ENCODE measurements at regions not wholly inside any gene's neighbourhood (a gene's known extent, or its start where the extent isn't known, plus 50 kb on each side); places are given as distances from the start of the nearest gene placed in this dataset.

GRCh38 chr13:73704587-73704986, 429.6 kb downstream of the KLF12 start:
- no peak for DNase-seq (ENCODE audit: low read depth)

- no peak for DNase-seq (ENCODE audit: low read depth)
Observed at GRCh38 chr13:73703606-73704005, 430.6 kb downstream of the KLF12 start.

- DNase-seq (ENCODE audit: low read depth), result peak; percentile 49
Observed at GRCh38 chr13:73702419-73703071, 431.7 kb downstream of the KLF12 start.

- no peak for DNase-seq (ENCODE audit: low read depth)
Observed at GRCh38 chr13:73701160-73701559, 433.0 kb downstream of the KLF12 start.

GRCh38 chr13:73698859-73699258, 435.3 kb downstream of the KLF12 start:
- no peak for DNase-seq (ENCODE audit: low read depth)

- DNase-seq (ENCODE audit: low read depth), result no peak
Observed at GRCh38 chr13:73697166-73697565, 437.0 kb downstream of the KLF12 start.

- no peak for DNase-seq (ENCODE audit: low read depth)
Observed at GRCh38 chr13:73696713-73697112, 437.5 kb downstream of the KLF12 start.

GRCh38 chr13:73696271-73696670, 437.9 kb downstream of the KLF12 start:
- DNase-seq (ENCODE audit: low read depth), result no peak

GRCh38 chr13:73695325-73695724, 438.9 kb downstream of the KLF12 start:
- DNase-seq (ENCODE audit: low read depth), result no peak

- DNase-seq (ENCODE audit: low read depth), result no peak
Observed at GRCh38 chr13:73693215-73693614, 441.0 kb downstream of the KLF12 start.

- no peak for DNase-seq (ENCODE audit: low read depth)
Observed at GRCh38 chr13:73691891-73692290, 442.3 kb downstream of the KLF12 start.

GRCh38 chr13:73687929-73688328, 446.3 kb downstream of the KLF12 start:
- DNase-seq (ENCODE audit: low read depth), result no peak

- no peak for DNase-seq (ENCODE audit: low read depth)
Observed at GRCh38 chr13:73687087-73687486, 447.1 kb downstream of the KLF12 start.

- no peak for DNase-seq (ENCODE audit: low read depth)
Observed at GRCh38 chr13:73684750-73685149, 449.5 kb downstream of the KLF12 start.

GRCh38 chr13:73684286-73684685, 449.9 kb downstream of the KLF12 start:
- DNase-seq (ENCODE audit: low read depth), result no peak

- no peak for DNase-seq (ENCODE audit: low read depth)
Observed at GRCh38 chr13:73683746-73684145, 450.5 kb downstream of the KLF12 start.

- no peak for DNase-seq (ENCODE audit: low read depth)
Observed at GRCh38 chr13:73681779-73682178, 452.4 kb downstream of the KLF12 start.

- DNase-seq (ENCODE audit: low read depth), result no peak
Observed at GRCh38 chr13:73681015-73681414, 453.2 kb downstream of the KLF12 start.

GRCh38 chr13:73677048-73677601, 457.1 kb downstream of the KLF12 start:
- DNase-seq (ENCODE audit: low read depth), result no peak

GRCh38 chr13:73676550-73677047, 457.6 kb downstream of the KLF12 start:
- DNase-seq (ENCODE audit: low read depth), result no peak

GRCh38 chr13:73675821-73676220, 458.4 kb downstream of the KLF12 start:
- no peak for DNase-seq (ENCODE audit: low read depth)

- no peak for DNase-seq (ENCODE audit: low read depth)
Observed at GRCh38 chr13:73674570-73674969, 459.6 kb downstream of the KLF12 start.

- DNase-seq (ENCODE audit: low read depth), result no peak
Observed at GRCh38 chr13:73673931-73674330, 460.3 kb downstream of the KLF12 start.

- DNase-seq (ENCODE audit: low read depth), result no peak
Observed at GRCh38 chr13:73672492-73672891, 461.7 kb downstream of the KLF12 start.

All from stimulated activated CD4-positive, alpha-beta T cell treated with anti-CD3 and anti-CD28 coated beads, Interleukin-2, amount 100 ng/mL, for 4 hours (primary cell).